Astrocyte (in vitro differentiated cells and primary cell): ENCODE measurements at regions not wholly inside any gene's neighbourhood (a gene's known extent, or its start where the extent isn't known, plus 50 kb on each side); places are given as distances from the start of the nearest gene placed in this dataset.

Experiments used
- EZH2 ChIP-seq: IDR thresholded peaks from 2 replicates; pipeline ENCODE4 v1.6.1; 2012; ENCODE audit warnings: mild to moderate bottlenecking, low read length, inconsistent platforms; ENCODE audit not compliant: insufficient read depth
- TF ChIP-seq, protein P1 (sequence below): IDR thresholded peaks from 2 replicates; pipeline ENCODE4 v1.5.1; 2011; ENCODE audit warnings: low read depth, mild to moderate bottlenecking, inconsistent platforms, low read length, moderate library complexity; ENCODE audit not compliant: insufficient read depth

DNA sequence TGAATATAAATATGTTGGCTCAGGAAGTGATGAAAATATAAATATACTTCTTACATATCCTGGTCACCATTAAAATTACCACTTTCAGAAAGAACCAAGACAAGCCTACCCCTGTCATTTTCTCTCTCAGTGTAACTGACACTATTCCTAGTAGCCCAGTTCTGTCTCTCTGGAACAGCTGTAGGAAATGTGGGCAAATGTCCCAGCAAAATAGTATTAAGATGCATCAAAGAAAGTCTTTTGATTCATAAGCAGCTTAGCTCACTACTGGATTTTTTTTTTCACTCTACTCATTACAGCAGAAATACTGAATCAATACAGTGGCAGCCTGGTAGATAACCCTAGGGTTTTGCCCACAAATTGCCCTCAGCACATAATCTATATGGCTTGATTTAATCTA is 290.9 kb downstream of the DNAJB9 start:
- TF ChIP-seq, protein P1, sequence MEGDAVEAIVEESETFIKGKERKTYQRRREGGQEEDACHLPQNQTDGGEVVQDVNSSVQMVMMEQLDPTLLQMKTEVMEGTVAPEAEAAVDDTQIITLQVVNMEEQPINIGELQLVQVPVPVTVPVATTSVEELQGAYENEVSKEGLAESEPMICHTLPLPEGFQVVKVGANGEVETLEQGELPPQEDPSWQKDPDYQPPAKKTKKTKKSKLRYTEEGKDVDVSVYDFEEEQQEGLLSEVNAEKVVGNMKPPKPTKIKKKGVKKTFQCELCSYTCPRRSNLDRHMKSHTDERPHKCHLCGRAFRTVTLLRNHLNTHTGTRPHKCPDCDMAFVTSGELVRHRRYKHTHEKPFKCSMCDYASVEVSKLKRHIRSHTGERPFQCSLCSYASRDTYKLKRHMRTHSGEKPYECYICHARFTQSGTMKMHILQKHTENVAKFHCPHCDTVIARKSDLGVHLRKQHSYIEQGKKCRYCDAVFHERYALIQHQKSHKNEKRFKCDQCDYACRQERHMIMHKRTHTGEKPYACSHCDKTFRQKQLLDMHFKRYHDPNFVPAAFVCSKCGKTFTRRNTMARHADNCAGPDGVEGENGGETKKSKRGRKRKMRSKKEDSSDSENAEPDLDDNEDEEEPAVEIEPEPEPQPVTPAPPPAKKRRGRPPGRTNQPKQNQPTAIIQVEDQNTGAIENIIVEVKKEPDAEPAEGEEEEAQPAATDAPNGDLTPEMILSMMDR, result no peak
- no peak for TF ChIP-seq EZH2
